WTC11 (cell line): ENCODE measurements at regions not wholly inside any gene's neighbourhood (a gene's known extent, or its start where the extent isn't known, plus 50 kb on each side); places are given as distances from the start of the nearest gene placed in this dataset.

Source experiments
- ATAC-seq: fragments of 200-7000 bp; cut with Tn5 transposase; 2 replicates; pipeline ENCODE4 v1.10.0; 2021; ENCODE audit warnings: mild to moderate bottlenecking, moderate library complexity
- CTCF ChIA-PET: fragments of 300-600 bp; sonication (Branson Sonifier 250); formaldehyde crosslinking; loops from one replicate; lab custom pipeline; 2021; ENCODE audit warnings: antibody characterized with exemption; lab: Charles Lee
- POLR2A ChIA-PET: fragments of 350-600 bp; sonication (Branson Sonifier 250); formaldehyde crosslinking; loops from one replicate; lab custom pipeline; 2021; ENCODE audit warnings: antibody characterized with exemption; lab: Charles Lee
- DNase-seq: peaks from one replicate; pipeline ENCODE4 v3.0.0; 2021; ENCODE audit warnings: low spot score
- H3K27ac Mint-ChIP-seq: 2 replicates; pipeline ENCODE4 v1.8.0; 2021; ENCODE audit warnings: mixed read lengths
- H3K27me3 Mint-ChIP-seq: 2 replicates; pipeline ENCODE4 v1.8.0; 2021; ENCODE audit warnings: low read depth, mild to moderate bottlenecking, moderate library complexity, mixed read lengths
- H3K36me3 Mint-ChIP-seq: 2 replicates; pipeline ENCODE4 v1.8.0; 2021; ENCODE audit warnings: mixed read lengths
- H3K4me1 Mint-ChIP-seq: 2 replicates; pipeline ENCODE4 v1.8.0; 2022; ENCODE audit warnings: mixed read lengths
- H3K4me3 Mint-ChIP-seq: 2 replicates; pipeline ENCODE4 v1.8.0; 2021; ENCODE audit warnings: mild to moderate bottlenecking, moderate library complexity, mixed read lengths
- H3K9me3 Mint-ChIP-seq: 2 replicates; pipeline ENCODE4 v1.8.0; 2021; ENCODE audit warnings: mixed read lengths
- ATF2 ChIP-seq: sonication (generic); formaldehyde crosslinking; IDR thresholded peaks from 2 replicates; pipeline ENCODE4 v1.8.1; 2022; ENCODE audit warnings: low read depth, missing genetic modification reagents, borderline replicate concordance
- CBFB ChIP-seq: sonication (generic); formaldehyde crosslinking; IDR thresholded peaks from 2 replicates; pipeline ENCODE4 v1.8.1; 2022; ENCODE audit warnings: mild to moderate bottlenecking, low read depth, missing genetic modification reagents
- ERG ChIP-seq: fragments of 250-450 bp; sonication (Bioruptor Pico); IDR thresholded peaks from 2 replicates; pipeline ENCODE4 v1.8.0; 2021; ENCODE audit warnings: mild to moderate bottlenecking
- FOXJ3 ChIP-seq: sonication (generic); formaldehyde crosslinking; IDR thresholded peaks from 2 replicates; pipeline ENCODE4 v1.9.0; 2021; ENCODE audit warnings: missing genetic modification reagents, mild to moderate bottlenecking, borderline replicate concordance
- FOXP1 ChIP-seq: sonication (generic); formaldehyde crosslinking; IDR thresholded peaks from 2 replicates; pipeline ENCODE4 v1.8.0; 2022; ENCODE audit warnings: missing genetic modification reagents, mild to moderate bottlenecking, moderate library complexity, borderline replicate concordance
- FOXP4 ChIP-seq: sonication (generic); formaldehyde crosslinking; IDR thresholded peaks from 2 replicates; pipeline ENCODE4 v1.8.0; 2022; ENCODE audit warnings: mild to moderate bottlenecking, missing genetic modification reagents
- HMGXB4 ChIP-seq: sonication (generic); formaldehyde crosslinking; IDR thresholded peaks from 2 replicates; pipeline ENCODE4 v1.8.1; 2023; ENCODE audit warnings: mild to moderate bottlenecking, moderate library complexity, missing genetic modification reagents
- IRF1 ChIP-seq: sonication (generic); formaldehyde crosslinking; IDR thresholded peaks from 2 replicates; pipeline ENCODE4 v1.8.0; 2023; ENCODE audit warnings: missing genetic modification reagents
- IRF2 ChIP-seq: sonication (generic); formaldehyde crosslinking; IDR thresholded peaks from 2 replicates; pipeline ENCODE4 v1.8.0; 2022; ENCODE audit warnings: low read depth, missing genetic modification reagents, borderline replicate concordance
- MYBL2 ChIP-seq: sonication (generic); formaldehyde crosslinking; IDR thresholded peaks from 2 replicates; pipeline ENCODE4 v1.8.1; 2023; ENCODE audit warnings: mild to moderate bottlenecking, moderate library complexity, missing genetic modification reagents
- PRDM15 ChIP-seq: sonication (generic); formaldehyde crosslinking; IDR thresholded peaks from 2 replicates; pipeline ENCODE4 v1.8.0; 2022; ENCODE audit warnings: missing genetic modification reagents
- SMAD3 ChIP-seq: sonication (generic); formaldehyde crosslinking; IDR thresholded peaks from 2 replicates; pipeline ENCODE4 v1.8.0; 2022; ENCODE audit warnings: missing genetic modification reagents, mild to moderate bottlenecking, borderline replicate concordance
- TEAD1 ChIP-seq: sonication (generic); formaldehyde crosslinking; IDR thresholded peaks from 2 replicates; pipeline ENCODE4 v1.8.0; 2022; ENCODE audit warnings: mild to moderate bottlenecking, missing genetic modification reagents
- ZNF263 ChIP-seq: sonication (generic); formaldehyde crosslinking; IDR thresholded peaks from 2 replicates; pipeline ENCODE4 v1.8.1; 2022; ENCODE audit warnings: low read depth, mild to moderate bottlenecking, moderate library complexity, missing genetic modification reagents
- ZNF512 ChIP-seq: sonication (generic); formaldehyde crosslinking; IDR thresholded peaks from 2 replicates; pipeline ENCODE4 v1.8.1; 2022; ENCODE audit warnings: missing genetic modification reagents, borderline replicate concordance
- ZSCAN18 ChIP-seq: fragments of 250-450 bp; sonication (Bioruptor Pico); IDR thresholded peaks from 2 replicates; pipeline ENCODE4 v2.1.2; 2022; ENCODE audit warnings: mild to moderate bottlenecking, moderate library complexity

- TF ChIP-seq ZNF512 (CRISPR knock-in tag) = no peak
- no peak for TF ChIP-seq HMGXB4 (CRISPR knock-in tag)
- TF ChIP-seq FOXJ3 (CRISPR knock-in tag) = no peak
- TF ChIP-seq FOXP4 (CRISPR knock-in tag) = no peak
- TF ChIP-seq PRDM15 (CRISPR knock-in tag) = no peak
- no peak for TF ChIP-seq ERG
- TF ChIP-seq TEAD1 (CRISPR knock-in tag) = no peak
- TF ChIP-seq, all 79 proteins: peak for 0
These were observed 453.6 kb downstream of the CCER1 start (continued) for GRCh38 chr12:90501412-90501811.

GRCh38 chr12:90499795-90500194 is 455.2 kb downstream of the CCER1 start:
- Mint-ChIP-seq H3K27ac (no peak overlapping the region), H3K36me3 (no peaks in the 10 kb centered on the region), H3K9me3 (peaks cover 4% of the 10 kb centered on the region; the same call in 1 of the 2 replicates), H3K4me1 (no peaks in the 10 kb centered on the region), H3K27me3 (no peaks in the 10 kb centered on the region), H3K4me3 (no peak overlapping the region)
- POLR2A ChIA-PET = no interaction called here
- CTCF ChIA-PET = no interaction called here
- DNase-seq (no peak), ATAC-seq (no peak)
- no peak for TF ChIP-seq IRF1 (CRISPR knock-in tag)
- no peak for TF ChIP-seq MYBL2 (CRISPR knock-in tag)
- TF ChIP-seq SMAD3 (CRISPR knock-in tag) = no peak
- no peak for TF ChIP-seq ZSCAN18 (CRISPR knock-in tag)
- TF ChIP-seq CBFB = no peak
- no peak for TF ChIP-seq FOXP1 (CRISPR knock-in tag)
- no peak for TF ChIP-seq ZNF263
- TF ChIP-seq ATF2 (CRISPR knock-in tag) = no peak
- TF ChIP-seq IRF2 (CRISPR knock-in tag) = no peak
